ENCODE measurements at regions not wholly inside any gene's neighbourhood (a gene's known extent, or its start where the extent isn't known, plus 50 kb on each side); places are given as distances from the start of the nearest gene placed in this dataset.
"Not testable (repeated sequence)": the region's sequence is repeated elsewhere in the genome, so short reads cannot be mapped to it uniquely, and the experiment has no call there.

- Histone ChIP-seq H3K23ac (ENCODE audit: low read length in 2 of 2) (no peak overlapping the region), H3K4me1 (ENCODE audit: control insufficient read depth, insufficient read depth, low read depth, low read length) (peaks cover 1% of the 10 kb centered on the region), H3K27ac (ENCODE audit: low read length, poor library complexity, severe bottlenecking) (no peak overlapping the region), H2BK5ac (ENCODE audit: low read depth, low read length, poor library complexity, severe bottlenecking) (no peak overlapping the region), H3K14ac (ENCODE audit: low read length in 2 of 2) (no peak overlapping the region), H3K36me3 (ENCODE audit: control insufficient read depth in 1 of 2, insufficient read depth in 2 of 2, low read depth in 1 of 2, low read length in 2 of 2) (no peaks in the 10 kb centered on the region), H3K9ac (ENCODE audit: low read length) (no peak overlapping the region), H2BK120ac (ENCODE audit: low read depth, low read length) (no peak overlapping the region), H3K18ac (ENCODE audit: low read depth in 1 of 2, low read length in 2 of 2) (no peak overlapping the region), H4K91ac (ENCODE audit: low read length) (no peak overlapping the region), H3K4me2 (ENCODE audit: low read length, poor library complexity, severe bottlenecking) (no peak overlapping the region), H3K9me3 (ENCODE audit: control insufficient read depth, low read length) (no peaks in the 10 kb centered on the region), H2BK12ac (ENCODE audit: low read length in 2 of 2) (no peak overlapping the region), H3K27me3 (ENCODE audit: control insufficient read depth in 1 of 2, insufficient read depth in 1 of 2, low read length in 2 of 2) (no peaks in the 10 kb centered on the region), H4K8ac (ENCODE audit: low read length) (no peak overlapping the region), H2AFZ (ENCODE audit: low read depth, low read length) (no peak overlapping the region), H2AK5ac (ENCODE audit: low read length, severe bottlenecking) (no peak overlapping the region), H3K4ac (ENCODE audit: low read depth in 1 of 2, low read length in 2 of 2) (no peak overlapping the region), H2BK15ac (ENCODE audit: low read depth, poor library complexity, severe bottlenecking) (no peak overlapping the region), H3K4me3 (ENCODE audit: insufficient read depth in 1 of 2, low read depth in 1 of 2, low read length in 2 of 2) (no peak overlapping the region), H3K79me1 (replicated peaks; ENCODE audit: low read length, poor library complexity, severe bottlenecking) (no peaks in the 10 kb centered on the region)
- DNase-seq: no peak
- 81% methylated on average over 4 of the region's 4 CpGs for WGBS
Measured at GRCh38 chr11:110514967-110515366, 85.2 kb downstream of the FDX1 start.

DNA sequence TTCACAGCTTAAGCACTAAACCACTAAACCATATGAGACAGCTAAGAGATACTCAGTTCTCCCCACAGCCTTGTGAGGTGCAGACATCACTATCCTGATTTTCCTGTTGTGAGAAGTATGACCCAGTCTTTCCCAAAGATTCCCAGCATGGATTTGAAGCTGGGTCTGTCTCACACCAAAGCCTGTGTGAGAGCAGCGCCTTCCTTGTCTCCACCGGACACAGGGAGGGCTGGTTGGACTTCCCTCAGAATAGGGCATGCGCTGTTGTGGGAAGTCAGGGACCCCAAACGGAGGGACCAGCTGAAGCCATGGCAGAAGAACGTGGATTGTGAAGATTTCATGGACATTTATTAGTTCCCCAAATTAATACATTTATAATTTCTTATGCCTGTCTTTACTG lies 87.6 kb downstream of the FDX1 start:
- H3K36me3 ChIP-seq (ENCODE audit: control insufficient read depth in 1 of 2, insufficient read depth in 2 of 2, low read depth in 1 of 2, low read length in 2 of 2); H4K91ac ChIP-seq (ENCODE audit: low read length); H3K18ac ChIP-seq (ENCODE audit: low read depth in 1 of 2, low read length in 2 of 2); H3K4me2 ChIP-seq (ENCODE audit: low read length, poor library complexity, severe bottlenecking); H2BK5ac ChIP-seq (ENCODE audit: low read depth, low read length, poor library complexity, severe bottlenecking); H3K14ac ChIP-seq (ENCODE audit: low read length in 2 of 2); H3K4me1 ChIP-seq (ENCODE audit: control insufficient read depth, insufficient read depth, low read depth, low read length); H2AK5ac ChIP-seq (ENCODE audit: low read length, severe bottlenecking); H3K9me3 ChIP-seq (ENCODE audit: control insufficient read depth, low read length); DNase-seq; H2AFZ ChIP-seq (ENCODE audit: low read depth, low read length); H4K8ac ChIP-seq (ENCODE audit: low read length); H2BK12ac ChIP-seq (ENCODE audit: low read length in 2 of 2); H3K9ac ChIP-seq (ENCODE audit: low read length); H3K79me1 ChIP-seq (replicated peaks; ENCODE audit: low read length, poor library complexity, severe bottlenecking); H3K4me3 ChIP-seq (ENCODE audit: insufficient read depth in 1 of 2, low read depth in 1 of 2, low read length in 2 of 2); H2BK120ac ChIP-seq (ENCODE audit: low read depth, low read length); H3K27ac ChIP-seq (ENCODE audit: low read length, poor library complexity, severe bottlenecking); H3K4ac ChIP-seq (ENCODE audit: low read depth in 1 of 2, low read length in 2 of 2); H3K23ac ChIP-seq (ENCODE audit: low read length in 2 of 2); H2BK15ac ChIP-seq (ENCODE audit: low read depth, poor library complexity, severe bottlenecking): not testable (repeated sequence)
- H3K27me3 ChIP-seq (ENCODE audit: control insufficient read depth in 1 of 2, insufficient read depth in 1 of 2, low read length in 2 of 2): peaks cover 0 to 12% of the 10 kb centered on the region in 2 experiments
- 91% methylated on average over 2 of the region's 5 CpGs for WGBS

- Histone ChIP-seq H3K14ac (ENCODE audit: low read length in 2 of 2) (no peak overlapping the region), H3K27me3 (ENCODE audit: control insufficient read depth in 1 of 2, insufficient read depth in 1 of 2, low read length in 2 of 2) (peaks cover 0 to 15% of the 10 kb centered on the region in 2 experiments), H4K91ac (ENCODE audit: low read length) (no peak overlapping the region), H2BK120ac (ENCODE audit: low read depth, low read length) (no peak overlapping the region), H3K36me3 (ENCODE audit: control insufficient read depth in 1 of 2, insufficient read depth in 2 of 2, low read depth in 1 of 2, low read length in 2 of 2) (no peaks in the 10 kb centered on the region), H2AFZ (ENCODE audit: low read depth, low read length) (no peak overlapping the region), H3K9me3 (ENCODE audit: control insufficient read depth, low read length) (no peaks in the 10 kb centered on the region), H3K4me3 (ENCODE audit: insufficient read depth in 1 of 2, low read depth in 1 of 2, low read length in 2 of 2) (no peak overlapping the region), H2AK5ac (ENCODE audit: low read length, severe bottlenecking) (no peak overlapping the region), H3K4me2 (ENCODE audit: low read length, poor library complexity, severe bottlenecking) (no peak overlapping the region), H3K79me1 (replicated peaks; ENCODE audit: low read length, poor library complexity, severe bottlenecking) (no peaks in the 10 kb centered on the region), H4K8ac (ENCODE audit: low read length) (no peak overlapping the region), H2BK15ac (ENCODE audit: low read depth, poor library complexity, severe bottlenecking) (no peak overlapping the region), H3K18ac (ENCODE audit: low read depth in 1 of 2, low read length in 2 of 2) (no peak overlapping the region), H3K4me1 (ENCODE audit: control insufficient read depth, insufficient read depth, low read depth, low read length) (peaks cover 4% of the 10 kb centered on the region), H3K27ac (ENCODE audit: low read length, poor library complexity, severe bottlenecking) (no peak overlapping the region), H3K4ac (ENCODE audit: low read depth in 1 of 2, low read length in 2 of 2) (no peak overlapping the region), H3K23ac (ENCODE audit: low read length in 2 of 2) (no peak overlapping the region), H2BK5ac (ENCODE audit: low read depth, low read length, poor library complexity, severe bottlenecking) (no peak overlapping the region), H2BK12ac (ENCODE audit: low read length in 2 of 2) (no peak overlapping the region), H3K9ac (ENCODE audit: low read length) (peak overlapping the region; percentile 38)
- 83% methylated on average over 3 of the region's 5 CpGs for WGBS
- DNase-seq: no peak
Measured at GRCh38 chr11:110518809-110519514, 89.2 kb downstream of the FDX1 start.

DNA sequence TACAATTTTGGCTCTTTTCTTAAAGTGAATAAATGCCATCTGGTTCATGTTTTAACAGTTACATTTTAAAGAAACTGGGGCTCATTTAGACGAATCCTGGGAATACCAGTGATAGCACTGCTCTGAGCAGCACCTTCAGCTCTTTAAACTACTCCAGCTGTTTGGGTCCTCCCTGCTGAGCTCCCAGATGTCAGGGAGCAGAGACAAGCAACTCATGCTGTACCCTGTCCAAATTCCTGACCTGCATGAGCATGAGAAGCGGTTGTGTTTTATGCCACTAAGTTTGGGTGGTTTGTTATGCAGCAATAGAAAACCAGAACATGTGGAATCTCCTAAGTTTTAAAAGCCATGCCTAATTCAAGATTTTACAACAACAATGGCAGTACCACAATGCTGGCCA lies 90.0 kb downstream of the FDX1 start:
- Histone ChIP-seq H3K18ac (ENCODE audit: low read depth in 1 of 2, low read length in 2 of 2) (no peak overlapping the region), H2BK120ac (ENCODE audit: low read depth, low read length) (no peak overlapping the region), H4K91ac (ENCODE audit: low read length) (no peak overlapping the region), H2BK12ac (ENCODE audit: low read length in 2 of 2) (no peak overlapping the region), H3K14ac (ENCODE audit: low read length in 2 of 2) (peak overlapping the region in 1 of 2 experiments; percentile 24), H2BK15ac (ENCODE audit: low read depth, poor library complexity, severe bottlenecking) (no peak overlapping the region), H3K79me1 (replicated peaks; ENCODE audit: low read length, poor library complexity, severe bottlenecking) (no peaks in the 10 kb centered on the region), H3K4me2 (ENCODE audit: low read length, poor library complexity, severe bottlenecking) (no peak overlapping the region), H3K23ac (ENCODE audit: low read length in 2 of 2) (no peak overlapping the region), H2AFZ (ENCODE audit: low read depth, low read length) (no peak overlapping the region), H3K27ac (ENCODE audit: low read length, poor library complexity, severe bottlenecking) (no peak overlapping the region), H3K27me3 (ENCODE audit: control insufficient read depth in 1 of 2, insufficient read depth in 1 of 2, low read length in 2 of 2) (peaks cover 0 to 15% of the 10 kb centered on the region in 2 experiments), H3K4me1 (ENCODE audit: control insufficient read depth, insufficient read depth, low read depth, low read length) (peaks cover 4% of the 10 kb centered on the region), H4K8ac (ENCODE audit: low read length) (no peak overlapping the region), H3K36me3 (ENCODE audit: control insufficient read depth in 1 of 2, insufficient read depth in 2 of 2, low read depth in 1 of 2, low read length in 2 of 2) (no peaks in the 10 kb centered on the region), H2BK5ac (ENCODE audit: low read depth, low read length, poor library complexity, severe bottlenecking) (no peak overlapping the region), H3K9me3 (ENCODE audit: control insufficient read depth, low read length) (no peaks in the 10 kb centered on the region), H2AK5ac (ENCODE audit: low read length, severe bottlenecking) (no peak overlapping the region), H3K4me3 (ENCODE audit: insufficient read depth in 1 of 2, low read depth in 1 of 2, low read length in 2 of 2) (no peak overlapping the region), H3K9ac (ENCODE audit: low read length) (no peak overlapping the region), H3K4ac (ENCODE audit: low read depth in 1 of 2, low read length in 2 of 2) (peak overlapping the region in 1 of 2 experiments; percentile 43)
- 87% methylated on average over 1 of the region's 2 CpGs for WGBS
- DNase-seq: no peak
